ENCODE measurements at regions not wholly inside any gene's neighbourhood (a gene's known extent, or its start where the extent isn't known, plus 50 kb on each side); places are given as distances from the start of the nearest gene placed in this dataset.

DNA sequence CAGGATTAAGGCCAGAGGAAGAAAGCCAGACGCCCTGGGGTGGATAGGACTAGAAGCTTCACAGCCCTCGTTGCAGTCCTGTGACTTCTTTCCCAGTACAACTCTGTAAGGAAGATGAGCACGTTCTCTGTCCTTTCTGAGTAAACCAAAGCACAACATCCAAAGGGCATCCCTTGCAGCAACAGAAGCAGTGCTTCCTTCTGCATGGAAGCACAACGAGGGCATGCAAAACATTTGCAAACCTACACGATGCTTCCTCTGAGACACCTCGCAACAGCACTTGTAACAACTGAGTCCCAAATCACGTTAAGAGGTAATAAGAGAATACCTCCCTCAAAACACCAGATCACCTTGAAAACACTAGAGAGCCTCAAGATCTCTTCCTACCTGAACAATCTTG is 335.7 kb upstream of the RASGEF1B start:
- no peak for DNase-seq (ENCODE audit: low spot score)
- TF ChIP-seq, protein P1, sequence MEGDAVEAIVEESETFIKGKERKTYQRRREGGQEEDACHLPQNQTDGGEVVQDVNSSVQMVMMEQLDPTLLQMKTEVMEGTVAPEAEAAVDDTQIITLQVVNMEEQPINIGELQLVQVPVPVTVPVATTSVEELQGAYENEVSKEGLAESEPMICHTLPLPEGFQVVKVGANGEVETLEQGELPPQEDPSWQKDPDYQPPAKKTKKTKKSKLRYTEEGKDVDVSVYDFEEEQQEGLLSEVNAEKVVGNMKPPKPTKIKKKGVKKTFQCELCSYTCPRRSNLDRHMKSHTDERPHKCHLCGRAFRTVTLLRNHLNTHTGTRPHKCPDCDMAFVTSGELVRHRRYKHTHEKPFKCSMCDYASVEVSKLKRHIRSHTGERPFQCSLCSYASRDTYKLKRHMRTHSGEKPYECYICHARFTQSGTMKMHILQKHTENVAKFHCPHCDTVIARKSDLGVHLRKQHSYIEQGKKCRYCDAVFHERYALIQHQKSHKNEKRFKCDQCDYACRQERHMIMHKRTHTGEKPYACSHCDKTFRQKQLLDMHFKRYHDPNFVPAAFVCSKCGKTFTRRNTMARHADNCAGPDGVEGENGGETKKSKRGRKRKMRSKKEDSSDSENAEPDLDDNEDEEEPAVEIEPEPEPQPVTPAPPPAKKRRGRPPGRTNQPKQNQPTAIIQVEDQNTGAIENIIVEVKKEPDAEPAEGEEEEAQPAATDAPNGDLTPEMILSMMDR (IDR thresholded peaks at IDR 0.05; ENCODE audit: extremely low read depth, missing control alignments): no peak

DNA sequence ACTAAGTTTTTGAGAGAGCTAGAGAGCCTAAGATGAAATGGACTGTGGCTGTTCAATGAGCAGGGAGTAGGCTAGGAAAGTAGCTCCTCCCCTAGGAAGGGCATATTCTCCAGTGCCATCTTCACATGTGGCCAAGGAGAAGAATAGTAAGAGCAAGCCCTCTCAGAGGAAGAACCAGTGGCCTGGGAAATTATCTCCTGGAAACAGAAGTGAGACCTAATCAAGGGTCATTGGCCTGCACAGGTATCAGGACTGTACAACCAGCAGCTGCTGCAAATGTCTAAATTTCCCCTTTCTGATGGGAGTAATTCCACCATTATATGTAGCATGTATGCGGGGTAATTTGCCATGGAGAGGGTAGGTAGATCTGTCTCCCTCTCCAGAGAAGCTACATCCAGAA is 334.8 kb upstream of the RASGEF1B start:
- TF ChIP-seq, protein P1 (IDR thresholded peaks at IDR 0.05; ENCODE audit: extremely low read depth, missing control alignments): no peak
- DNase-seq (ENCODE audit: low spot score): no peak

DNA sequence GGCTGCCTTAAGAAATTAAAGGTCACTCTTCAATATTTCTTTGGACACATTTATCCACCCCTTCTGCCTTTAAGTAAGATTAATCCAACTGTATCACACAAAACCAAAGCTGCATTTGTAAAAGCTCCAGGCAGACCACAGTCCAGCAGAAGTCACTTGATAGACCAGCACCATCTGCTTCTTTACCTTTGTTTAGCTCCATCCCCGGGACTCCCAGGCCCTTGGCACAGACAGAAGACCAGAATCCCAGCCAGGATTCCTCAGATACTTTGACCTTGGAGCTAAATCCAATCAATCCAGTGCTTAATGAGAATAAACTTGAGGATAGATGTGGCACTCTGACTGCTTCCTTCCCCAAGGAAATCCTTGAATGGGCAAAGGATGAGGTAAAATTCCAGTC is 333.1 kb upstream of the RASGEF1B start:
- TF ChIP-seq, protein P1 (IDR thresholded peaks at IDR 0.05; ENCODE audit: extremely low read depth, missing control alignments): no peak
- DNase-seq (ENCODE audit: low spot score): no peak

DNA sequence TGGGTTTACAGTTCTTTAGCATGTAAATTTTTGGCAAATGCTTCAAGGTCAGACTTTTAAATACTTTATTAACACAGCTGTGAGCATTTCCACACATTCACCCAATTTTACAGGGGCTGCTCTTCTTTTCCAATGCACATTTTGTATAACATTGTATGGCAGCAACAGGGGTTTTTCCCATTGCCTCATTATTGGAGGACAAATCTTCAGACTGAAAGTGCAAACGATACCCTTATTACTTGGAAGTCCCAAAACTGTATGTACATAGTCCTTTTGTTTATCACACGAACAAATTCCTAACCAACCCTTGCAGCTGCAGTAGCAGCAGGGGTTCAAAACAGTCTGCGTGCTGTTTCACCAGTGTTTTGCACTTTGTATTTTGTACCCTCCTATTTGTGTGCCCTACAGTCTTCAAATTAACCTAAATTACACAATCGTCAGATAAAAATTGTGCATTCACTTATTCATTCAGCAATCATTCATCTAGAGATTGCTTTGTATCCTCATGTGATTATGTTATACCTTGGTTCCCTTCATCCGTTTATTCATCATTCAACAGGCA is 330.7 kb upstream of the RASGEF1B start:
- TF ChIP-seq, protein P1 (IDR thresholded peaks at IDR 0.05; ENCODE audit: extremely low read depth, missing control alignments): no peak
- no peak for DNase-seq (ENCODE audit: low spot score)

DNA sequence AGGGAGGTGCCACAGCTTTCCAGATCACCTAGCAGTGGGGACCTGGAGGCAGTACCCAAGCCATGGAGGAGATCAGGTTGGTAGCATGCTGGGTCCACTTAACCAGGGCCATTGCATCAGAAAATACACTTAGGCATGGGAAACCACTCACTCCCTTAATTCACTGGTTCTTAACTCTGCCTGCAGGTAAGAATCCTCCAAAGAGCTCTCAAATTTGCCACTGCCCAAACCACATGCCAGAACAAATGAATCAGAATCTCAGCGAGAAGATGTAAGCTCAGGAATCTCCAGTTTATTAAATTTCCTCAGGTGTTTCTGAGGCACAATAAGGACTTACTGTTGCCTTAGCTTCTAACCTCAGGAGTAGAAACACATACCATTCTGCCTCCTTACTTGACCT is 327.7 kb upstream of the RASGEF1B start:
- no peak for DNase-seq (ENCODE audit: low spot score)
- TF ChIP-seq, protein P1 (IDR thresholded peaks at IDR 0.05; ENCODE audit: extremely low read depth, missing control alignments): no peak

DNA sequence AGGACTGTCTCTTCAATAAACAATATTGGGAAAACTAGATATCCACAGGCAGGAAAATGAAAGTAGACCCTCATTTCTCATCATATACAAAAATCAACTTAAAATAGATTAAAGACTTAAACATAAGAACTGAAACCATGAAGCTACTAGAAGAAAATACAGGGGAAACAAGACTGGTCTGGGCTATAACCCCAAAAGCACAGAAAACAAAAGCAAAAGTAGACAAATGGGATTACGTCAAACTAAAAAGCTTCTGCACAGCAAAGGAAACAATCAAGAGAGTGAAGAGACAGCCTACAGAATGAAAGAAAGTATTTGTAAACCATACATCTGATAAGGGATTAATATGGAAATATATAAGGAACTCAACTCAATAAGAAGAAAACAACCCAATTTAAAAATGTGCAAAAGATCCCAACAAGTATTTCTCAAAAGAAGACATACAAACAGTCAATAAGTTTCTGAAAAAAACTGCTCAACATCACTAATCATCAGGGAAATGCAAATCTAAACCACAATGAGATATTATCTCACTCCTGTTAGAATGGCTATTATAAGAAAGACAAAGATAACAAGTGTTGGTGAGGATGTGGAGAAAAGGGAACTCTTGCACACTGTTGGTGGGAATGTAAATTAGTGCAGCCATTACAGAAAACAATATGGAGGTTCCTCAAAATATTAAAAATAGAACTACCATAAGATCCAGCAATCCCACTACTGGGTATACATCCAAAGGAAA is 325.3 kb upstream of the RASGEF1B start:
- TF ChIP-seq, protein P1 (IDR thresholded peaks at IDR 0.05; ENCODE audit: extremely low read depth, missing control alignments): no peak
- no peak for DNase-seq (ENCODE audit: low spot score)

DNA sequence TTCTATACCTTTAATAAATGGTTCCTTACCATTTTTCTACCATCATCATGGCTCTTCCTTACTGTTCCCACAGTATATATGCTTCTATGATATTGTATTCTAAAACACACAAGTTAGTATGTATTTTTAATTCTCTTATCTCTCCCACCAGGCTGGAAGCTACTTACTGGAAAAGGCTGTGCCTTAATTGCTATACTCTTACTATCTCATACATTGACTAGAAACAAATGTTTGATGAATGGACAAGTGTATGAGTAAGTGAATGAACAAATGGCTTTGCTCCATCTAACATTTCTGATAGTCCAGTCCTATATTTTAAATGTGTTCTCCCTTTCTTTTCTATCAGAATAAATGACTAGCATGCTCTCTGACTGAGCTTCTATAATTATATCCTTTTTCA is 320.8 kb upstream of the RASGEF1B start:
- TF ChIP-seq, protein P1 (IDR thresholded peaks at IDR 0.05; ENCODE audit: extremely low read depth, missing control alignments): no peak
- no peak for DNase-seq (ENCODE audit: low spot score)
